ENCODE measurements at regions not wholly inside any gene's neighbourhood (a gene's known extent, or its start where the extent isn't known, plus 50 kb on each side); places are given as distances from the start of the nearest gene placed in this dataset.

- TF ChIP-seq CTCF (IDR thresholded peaks at IDR 0.05; ENCODE audit: insufficient read depth, low read depth, low read length) = no peak
- DNase-seq (ENCODE audit: low read depth) = no peak
- CTCF ChIA-PET = no interaction called here
- Histone ChIP-seq H3K4me3 (ENCODE audit: low read depth, low read length) (no peak overlapping the region), H3K36me3 (ENCODE audit: control insufficient read depth, insufficient read depth, low read length) (no peaks in the 10 kb centered on the region), H3K27me3 (ENCODE audit: control insufficient read depth, insufficient read depth, low read length) (no peaks in the 10 kb centered on the region)
- POLR2A ChIA-PET = no interaction called here
Measured at GRCh38 chr2:2930841-2931240, 446.8 kb downstream of the EIPR1 start.

GRCh38 chr2:2926858-2927175 lies 450.8 kb downstream of the EIPR1 start:
- no peak for TF ChIP-seq CTCF (IDR thresholded peaks at IDR 0.05; ENCODE audit: insufficient read depth, low read depth, low read length)
- ChIA-PET CTCF (no interaction called here), POLR2A (no interaction called here)
- Histone ChIP-seq H3K27me3 (ENCODE audit: control insufficient read depth, insufficient read depth, low read length) (no peaks in the 10 kb centered on the region), H3K36me3 (ENCODE audit: control insufficient read depth, insufficient read depth, low read length) (no peaks in the 10 kb centered on the region), H3K4me3 (ENCODE audit: low read depth, low read length) (no peak overlapping the region)
- no peak for DNase-seq (ENCODE audit: low read depth)

- ChIA-PET CTCF (no interaction called here), POLR2A (no interaction called here)
- H3K4me3 ChIP-seq (ENCODE audit: low read depth, low read length) = no peak overlapping the region
- no peaks in the 10 kb centered on the region for H3K36me3 ChIP-seq (ENCODE audit: control insufficient read depth, insufficient read depth, low read length)
- DNase-seq (ENCODE audit: low read depth) = no peak
- no peak for TF ChIP-seq CTCF (IDR thresholded peaks at IDR 0.05; ENCODE audit: insufficient read depth, low read depth, low read length)
- H3K27me3 ChIP-seq (ENCODE audit: control insufficient read depth, insufficient read depth, low read length) = no peaks in the 10 kb centered on the region
Measured at GRCh38 chr2:2926009-2926857, 451.4 kb downstream of the EIPR1 start.

- no peak for TF ChIP-seq CTCF (IDR thresholded peaks at IDR 0.05; ENCODE audit: insufficient read depth, low read depth, low read length)
- Histone ChIP-seq H3K36me3 (ENCODE audit: control insufficient read depth, insufficient read depth, low read length) (no peaks in the 10 kb centered on the region), H3K4me3 (ENCODE audit: low read depth, low read length) (no peak overlapping the region), H3K27me3 (ENCODE audit: control insufficient read depth, insufficient read depth, low read length) (no peaks in the 10 kb centered on the region)
- POLR2A ChIA-PET = no interaction called here
- DNase-seq (ENCODE audit: low read depth) = no peak
- CTCF ChIA-PET = no interaction called here
Measured at GRCh38 chr2:2922156-2922555, 455.5 kb downstream of the EIPR1 start.

- TF ChIP-seq CTCF (IDR thresholded peaks at IDR 0.05; ENCODE audit: insufficient read depth, low read depth, low read length) = no peak
- ChIA-PET POLR2A (no interaction called here), CTCF (no interaction called here)
- H3K4me3 ChIP-seq (ENCODE audit: low read depth, low read length) = no peak overlapping the region
- no peaks in the 10 kb centered on the region for H3K36me3 ChIP-seq (ENCODE audit: control insufficient read depth, insufficient read depth, low read length)
- DNase-seq (ENCODE audit: low read depth) = no peak
- H3K27me3 ChIP-seq (ENCODE audit: control insufficient read depth, insufficient read depth, low read length) = no peaks in the 10 kb centered on the region
Measured at GRCh38 chr2:2921011-2921720, 456.5 kb downstream of the EIPR1 start.
